ENCODE measurements at regions not wholly inside any gene's neighbourhood (a gene's known extent, or its start where the extent isn't known, plus 50 kb on each side); places are given as distances from the start of the nearest gene placed in this dataset.
A peak's percentile ranks its signal among the peaks of the same experiment; 100 is the strongest.
"Not testable (repeated sequence)": the region's sequence is repeated elsewhere in the genome, so short reads cannot be mapped to it uniquely, and the experiment has no call there.

- DNase-seq (ENCODE audit: low read depth) = no peak
Measured at GRCh38 chr20:43364001-43364400, 93.7 kb upstream of the SRSF6 start.

- peak; percentile 40 for DNase-seq (ENCODE audit: low read depth)
Measured at GRCh38 chr20:43363506-43363905, 94.2 kb upstream of the SRSF6 start.

GRCh38 chr20:43361526-43361925 lies 96.2 kb upstream of the SRSF6 start:
- no peak for DNase-seq (ENCODE audit: low read depth)

- no peak for DNase-seq (ENCODE audit: low read depth)
Measured at GRCh38 chr20:43360016-43360415, 97.7 kb upstream of the SRSF6 start.

- no peak for DNase-seq (ENCODE audit: low read depth)
Measured at GRCh38 chr20:43358811-43359210, 98.9 kb upstream of the SRSF6 start.

GRCh38 chr20:43357352-43357751 lies 100.3 kb upstream of the SRSF6 start:
- DNase-seq (ENCODE audit: low read depth) = no peak

GRCh38 chr20:43355610-43356009 lies 102.1 kb upstream of the SRSF6 start:
- DNase-seq (ENCODE audit: low read depth) = no peak

GRCh38 chr20:43352996-43353395 lies 104.7 kb upstream of the SRSF6 start:
- DNase-seq (ENCODE audit: low read depth) = no peak

GRCh38 chr20:43350694-43351093 lies 107.0 kb upstream of the SRSF6 start:
- DNase-seq (ENCODE audit: low read depth) = not testable (repeated sequence)

- DNase-seq (ENCODE audit: low read depth) = no peak
Measured at GRCh38 chr20:43349841-43350240, 107.9 kb upstream of the SRSF6 start.

- not testable (repeated sequence) for DNase-seq (ENCODE audit: low read depth)
Measured at GRCh38 chr20:43347839-43348238, 109.9 kb upstream of the SRSF6 start.

GRCh38 chr20:43345676-43346075 lies 112.0 kb upstream of the SRSF6 start:
- no peak for DNase-seq (ENCODE audit: low read depth)

GRCh38 chr20:43341511-43341910 lies 116.2 kb upstream of the SRSF6 start:
- no peak for DNase-seq (ENCODE audit: low read depth)

- no peak for DNase-seq (ENCODE audit: low read depth)
Measured at GRCh38 chr20:43337036-43337435, 120.7 kb upstream of the SRSF6 start.

- DNase-seq (ENCODE audit: low read depth) = no peak
Measured at GRCh38 chr20:43334080-43334479, 123.6 kb upstream of the SRSF6 start.

- no peak for DNase-seq (ENCODE audit: low read depth)
Measured at GRCh38 chr20:43331906-43332305, 125.8 kb upstream of the SRSF6 start.

- DNase-seq (ENCODE audit: low read depth) = no peak
Measured at GRCh38 chr20:43328697-43329096, 129.0 kb upstream of the SRSF6 start.

GRCh38 chr20:43327234-43327633 lies 130.5 kb upstream of the SRSF6 start:
- DNase-seq (ENCODE audit: low read depth) = not testable (repeated sequence)

GRCh38 chr20:43325926-43326325 lies 131.8 kb upstream of the SRSF6 start:
- DNase-seq (ENCODE audit: low read depth) = no peak

- DNase-seq (ENCODE audit: low read depth) = no peak
Measured at GRCh38 chr20:43323592-43323991, 133.9 kb upstream of the PTPRT start.

GRCh38 chr20:43322851-43323250 lies 133.1 kb upstream of the PTPRT start:
- peak; percentile 21 for DNase-seq (ENCODE audit: low read depth)

- no peak for DNase-seq (ENCODE audit: low read depth)
Measured at GRCh38 chr20:43320536-43320935, 130.8 kb upstream of the PTPRT start.

GRCh38 chr20:43318755-43319297 lies 129.1 kb upstream of the PTPRT start:
- no peak for DNase-seq (ENCODE audit: low read depth)

GRCh38 chr20:43316271-43316670 lies 126.6 kb upstream of the PTPRT start:
- no peak for DNase-seq (ENCODE audit: low read depth)

GRCh38 chr20:43309266-43309665 lies 119.6 kb upstream of the PTPRT start:
- DNase-seq (ENCODE audit: low read depth) = no peak

Measured in M059J (cell line).